IPS DF 19.7 (cell line): ENCODE measurements at regions not wholly inside any gene's neighbourhood (a gene's known extent, or its start where the extent isn't known, plus 50 kb on each side); places are given as distances from the start of the nearest gene placed in this dataset.

Experiments
- DNase-seq: peaks from one replicate; pipeline ENCODE4 v3.0.0-alpha.2; 2013; ENCODE audit warnings: low read depth, low spot score

- no peak for DNase-seq
Measured at GRCh38 chr2:204108781-204109295, 172.3 kb downstream of the ICOS start.

GRCh38 chr2:204109681-204110080, 173.1 kb downstream of the ICOS start:
- no peak for DNase-seq

DNA sequence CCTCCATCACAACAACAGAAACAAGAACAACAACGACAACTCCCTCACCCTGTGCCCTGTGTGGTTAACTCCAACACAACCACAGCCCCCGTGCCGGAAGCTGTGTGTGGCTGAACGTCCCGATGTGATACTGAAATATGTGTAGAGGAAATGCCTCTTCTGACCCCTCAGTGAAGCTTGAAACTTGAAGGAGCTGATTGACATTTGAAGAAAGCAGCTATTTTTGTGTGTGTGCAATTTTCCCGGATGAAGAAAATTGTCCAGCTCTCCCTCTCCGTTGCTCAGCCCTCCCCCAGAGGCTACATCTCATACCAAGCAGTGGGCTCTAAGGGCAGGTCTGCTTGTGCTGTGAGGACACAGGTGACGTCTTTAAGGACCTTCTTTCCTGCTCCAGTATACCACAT, 173.8 kb downstream of the ICOS start:
- no peak for DNase-seq

GRCh38 chr2:204110751-204111516, 174.4 kb downstream of the ICOS start:
- no peak for DNase-seq

DNA sequence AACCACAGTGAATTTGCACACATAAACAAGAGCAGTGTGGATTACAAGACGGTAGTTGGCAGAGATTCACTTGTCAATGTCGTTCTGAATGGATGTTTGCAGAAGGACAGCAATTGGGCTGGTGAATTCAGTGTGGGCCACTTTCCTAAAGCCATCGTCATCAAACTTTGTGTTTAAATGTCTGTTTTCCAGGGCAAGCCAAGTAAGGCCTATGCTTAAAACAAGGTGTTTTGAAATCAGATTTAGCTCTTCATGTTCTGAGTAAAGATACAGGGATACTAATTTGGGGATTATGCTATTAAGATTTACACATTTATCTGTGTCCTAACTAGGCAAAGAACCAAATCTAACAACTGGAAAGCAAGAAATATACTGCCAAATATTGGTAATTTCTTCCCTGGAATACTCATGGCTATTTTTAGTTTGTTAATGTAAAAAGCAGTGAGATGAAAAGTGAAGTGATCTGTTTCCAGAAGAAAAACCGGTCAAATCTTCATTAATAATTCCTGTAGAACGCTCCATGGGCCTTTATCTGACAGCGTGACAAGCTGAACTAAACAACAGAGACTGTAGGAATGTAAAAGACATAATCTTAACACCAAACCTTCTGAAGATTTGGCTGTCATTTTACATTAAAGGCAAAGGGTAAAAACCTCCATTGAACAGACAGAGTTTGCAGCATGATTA, 175.7 kb downstream of the ICOS start:
- DNase-seq = no peak

DNA sequence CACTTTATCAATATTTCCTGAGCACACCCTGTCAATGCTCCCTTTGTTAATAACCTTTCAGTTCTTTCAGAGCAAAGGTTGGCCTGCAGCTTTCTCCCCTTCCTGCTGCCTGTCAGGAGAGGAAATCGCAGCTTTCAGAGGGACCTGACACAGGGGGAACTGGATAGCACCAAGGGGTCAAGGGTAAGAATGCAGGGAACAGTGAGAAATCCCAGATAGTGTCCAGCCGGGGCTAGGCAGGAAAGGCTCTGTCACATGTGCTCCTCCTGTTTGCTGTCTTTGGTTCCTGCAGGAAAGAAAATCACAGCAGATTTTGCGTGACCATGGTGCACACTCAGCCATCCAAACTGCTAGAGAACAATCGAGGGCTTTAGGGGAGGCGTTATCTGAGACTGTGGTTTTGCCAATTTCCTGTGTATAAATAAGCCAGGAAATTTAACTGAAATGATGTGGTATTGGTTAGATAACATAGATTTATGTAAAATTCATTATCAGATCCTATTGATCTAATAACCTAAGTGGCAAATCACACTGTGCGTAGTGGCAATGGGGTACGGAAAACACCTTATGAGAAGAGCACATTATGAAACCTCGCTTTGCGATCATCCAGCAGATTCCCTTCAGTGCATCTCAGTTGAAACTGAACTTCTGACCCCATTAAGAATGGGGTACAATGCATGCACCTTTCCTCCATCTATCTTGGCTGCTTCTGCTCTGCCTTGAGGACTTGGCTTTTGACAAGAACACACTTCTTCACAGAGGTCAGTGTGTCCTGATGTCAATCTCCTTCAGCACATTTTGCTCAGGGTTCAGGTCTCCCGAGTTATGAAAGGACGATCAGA, 178.0 kb downstream of the ICOS start:
- no peak for DNase-seq

GRCh38 chr2:204115137-204116056, 178.8 kb downstream of the ICOS start:
- no peak for DNase-seq

DNA sequence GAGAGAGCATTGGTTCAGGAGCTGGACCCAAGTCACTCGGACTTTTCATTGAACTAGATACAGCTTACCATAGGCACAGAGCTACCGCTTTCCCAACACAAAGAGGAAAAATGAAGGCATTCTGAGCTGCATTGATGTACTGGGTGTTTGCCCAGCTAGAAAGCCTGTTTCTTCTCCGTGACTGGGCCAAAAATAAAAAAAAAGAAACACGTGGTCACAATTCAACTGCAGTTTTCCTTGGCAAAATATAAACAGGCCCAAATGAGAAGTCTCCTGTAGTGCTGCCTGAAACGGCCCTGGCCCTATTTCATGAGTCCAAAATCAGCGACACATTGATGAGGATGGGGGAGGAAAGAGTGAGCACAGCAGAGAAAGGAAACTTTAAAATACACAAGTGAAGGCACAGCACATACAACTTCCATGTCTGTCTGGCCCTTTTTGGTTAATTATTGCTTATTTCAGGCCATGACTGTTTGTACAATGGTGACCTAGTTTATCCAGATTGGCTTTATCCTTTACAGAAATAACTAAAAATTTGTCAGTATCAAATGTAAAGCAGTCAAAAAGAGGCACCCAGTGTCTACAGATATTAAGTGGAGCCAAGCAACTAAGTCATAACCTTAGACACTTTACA, 179.7 kb downstream of the ICOS start:
- no peak for DNase-seq

GRCh38 chr2:204122425-204122824, 185.9 kb downstream of the ICOS start:
- no peak for DNase-seq

DNA sequence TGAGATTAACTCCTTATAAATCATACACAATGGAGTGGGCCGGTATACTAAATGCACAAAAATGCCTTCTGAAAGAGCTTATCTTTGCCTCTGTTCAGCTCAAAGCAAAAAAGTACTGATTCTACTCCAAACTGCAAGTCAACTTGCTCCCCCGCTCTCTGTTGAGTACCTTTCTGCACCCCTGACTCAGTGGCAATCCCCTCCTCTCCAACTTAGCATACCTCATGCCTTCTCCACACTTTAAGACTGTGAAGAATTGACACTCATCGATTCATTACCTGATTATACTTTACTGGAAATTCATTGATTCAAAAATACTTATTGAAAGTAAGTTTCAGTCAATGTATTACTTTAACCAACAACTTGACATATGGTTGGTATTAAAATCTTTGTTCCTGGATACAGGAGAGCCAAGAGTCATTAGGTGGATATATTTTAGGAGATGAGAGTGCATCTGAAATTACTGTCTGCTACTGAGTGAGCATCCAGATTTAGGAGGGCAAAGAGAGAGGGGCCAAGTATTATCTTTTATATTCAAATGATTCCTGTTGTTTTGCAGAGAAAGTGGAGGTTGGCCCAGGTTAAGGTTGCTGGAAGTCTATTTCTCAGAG, 187.7 kb downstream of the ICOS start:
- no peak for DNase-seq

GRCh38 chr2:204126705-204127104, 190.1 kb downstream of the ICOS start:
- DNase-seq = no peak

DNA sequence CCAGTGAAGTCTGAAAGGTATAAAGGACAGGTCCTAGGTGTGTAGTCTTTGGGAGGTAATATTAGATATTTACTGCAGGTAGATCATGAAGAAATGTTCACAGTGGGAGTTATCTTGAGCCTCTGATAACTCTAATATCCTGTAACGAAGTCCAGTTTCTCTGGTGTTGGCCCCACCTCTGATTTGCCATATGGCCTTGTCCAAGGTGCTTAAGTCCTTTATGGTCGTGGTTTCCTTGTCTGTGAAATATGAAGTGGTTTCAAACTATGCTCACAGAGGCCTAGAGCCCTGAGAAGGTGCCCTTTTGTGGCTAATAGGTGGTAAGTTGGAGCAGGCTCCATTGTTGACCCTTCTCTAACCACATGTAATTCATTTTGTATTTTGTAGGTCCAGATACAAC, 190.7 kb downstream of the ICOS start:
- DNase-seq = no peak

DNA sequence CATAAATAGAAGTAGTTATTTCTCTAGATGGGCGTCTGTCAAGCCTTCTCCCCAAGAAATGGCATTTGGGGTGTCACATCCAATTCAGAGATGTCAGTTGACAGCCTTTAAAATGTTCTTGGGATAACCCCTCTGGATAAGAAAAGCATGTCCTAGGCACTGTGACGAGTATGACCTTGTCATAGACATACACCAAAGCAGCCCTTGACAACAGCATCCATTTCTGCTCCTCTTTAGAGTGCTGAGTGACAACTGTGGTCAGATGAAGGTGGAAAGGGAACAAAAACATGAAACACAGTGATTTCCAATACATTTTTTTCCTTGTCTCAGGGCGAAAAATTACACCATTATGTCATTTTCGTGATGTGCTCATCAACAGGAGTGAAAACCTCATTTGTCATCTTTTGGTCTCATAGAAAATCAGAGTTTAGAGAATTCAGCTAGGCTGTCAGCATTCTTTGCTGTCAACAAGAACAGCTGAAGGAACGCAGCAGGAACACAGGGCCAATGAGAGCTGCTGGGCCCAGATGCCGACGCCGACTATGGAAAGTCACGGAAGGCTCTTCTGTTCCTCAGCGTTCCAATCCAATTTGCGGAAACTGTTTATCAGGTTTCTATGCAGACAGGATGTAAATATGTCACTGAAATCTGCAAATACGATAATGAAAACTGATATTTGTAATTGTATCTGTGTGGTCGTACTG, 193.2 kb downstream of the ICOS start:
- DNase-seq = no peak

DNA sequence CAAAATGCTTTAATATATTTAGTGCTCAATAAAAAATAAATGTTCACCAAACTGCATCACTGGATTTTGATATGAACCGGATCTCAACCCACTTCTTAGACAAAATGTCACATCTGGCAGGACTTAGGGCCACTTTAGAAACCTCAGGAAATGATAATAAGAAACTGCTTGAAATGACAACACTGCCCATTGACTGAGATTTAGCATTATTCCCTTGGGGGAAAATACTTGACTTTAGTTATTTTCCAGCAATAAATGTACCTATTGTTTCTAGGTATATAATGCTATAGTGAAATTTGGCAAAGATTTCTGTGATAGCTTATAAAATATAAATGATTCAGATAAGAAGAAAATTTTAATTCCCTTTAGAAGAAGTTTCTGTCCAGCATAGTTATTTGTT, 195.1 kb downstream of the ICOS start:
- no peak for DNase-seq

DNA sequence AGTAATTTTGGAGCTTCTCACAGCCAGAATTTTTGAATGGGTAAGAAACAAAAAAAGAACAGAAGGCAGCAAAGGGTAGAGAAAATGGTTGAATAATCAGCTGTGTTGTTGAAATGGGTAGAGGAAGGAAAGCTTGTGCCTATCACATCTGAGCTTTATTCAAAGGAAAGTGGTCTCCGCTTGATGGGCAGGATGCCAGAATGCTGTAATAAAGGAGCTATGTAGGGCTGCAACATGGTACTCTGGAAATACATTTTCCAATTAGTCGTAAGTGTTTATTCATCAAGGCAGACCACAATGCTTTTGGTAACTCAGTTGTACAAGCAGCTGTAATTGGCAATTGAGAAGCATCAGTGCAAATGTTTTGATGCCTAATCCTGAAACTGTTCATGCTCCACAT, 196.9 kb downstream of the ICOS start:
- DNase-seq = no peak

DNA sequence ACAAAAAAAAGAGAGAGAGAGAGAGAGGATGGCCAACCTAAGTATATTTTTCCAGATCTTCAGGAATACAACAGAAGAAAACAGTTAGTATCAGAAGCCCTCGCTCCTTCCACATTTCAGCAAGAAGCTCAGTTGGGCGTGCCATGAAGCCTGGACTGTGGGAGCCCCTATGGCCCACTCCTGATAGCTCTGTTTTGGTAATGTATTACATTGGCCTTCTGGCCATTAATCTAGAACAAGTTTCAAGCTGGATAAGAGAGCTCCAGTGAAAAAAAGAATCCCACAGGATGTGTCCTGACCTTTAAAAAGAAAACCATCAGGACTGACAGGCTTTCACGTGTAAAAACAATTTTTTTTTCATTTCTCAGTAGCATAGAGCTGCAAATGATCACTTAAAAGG, 197.9 kb downstream of the ICOS start:
- DNase-seq = no peak

DNA sequence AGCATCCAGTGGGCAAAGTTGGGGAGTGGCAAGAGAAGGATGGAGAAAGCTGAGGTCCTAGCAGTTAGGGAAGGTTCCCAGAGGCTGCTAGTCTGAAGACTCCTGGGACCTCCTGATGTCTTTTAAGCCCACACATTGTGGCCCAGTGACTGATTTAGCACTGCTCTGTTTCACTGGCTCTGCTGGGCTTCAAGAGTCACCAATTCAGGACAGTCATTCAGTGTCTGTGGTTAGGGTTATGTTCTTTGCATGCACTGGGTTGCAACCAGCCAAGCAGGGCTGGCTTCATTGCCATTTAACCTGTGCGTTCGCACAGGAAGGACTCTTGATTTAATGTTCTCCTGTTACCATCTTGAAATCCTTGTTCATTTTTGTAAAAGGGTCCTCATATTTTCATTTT, 199.2 kb downstream of the ICOS start:
- no peak for DNase-seq

DNA sequence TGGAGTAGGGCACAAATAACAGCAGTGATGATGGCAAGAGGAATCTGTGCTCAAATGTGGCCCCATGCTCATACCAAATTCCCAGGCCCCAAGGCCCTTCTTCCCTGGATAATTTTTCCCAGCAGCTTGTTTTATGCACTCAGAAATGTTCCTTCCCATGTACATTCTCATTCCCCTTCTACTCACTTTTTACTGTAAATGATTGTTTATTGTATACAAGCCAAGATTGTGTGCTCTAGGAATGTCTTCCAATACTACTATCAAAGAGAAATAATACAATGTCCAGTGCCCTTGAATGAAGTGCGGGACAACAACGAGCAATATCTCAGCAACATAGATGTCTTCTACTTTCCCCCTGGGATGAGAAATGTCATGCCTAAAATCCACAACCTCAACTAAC, 201.6 kb downstream of the ICOS start:
- no peak for DNase-seq

GRCh38 chr2:204140246-204140645, 203.7 kb downstream of the ICOS start:
- DNase-seq = no peak
